Natural killer cell (primary cell): ENCODE measurements at regions not wholly inside any gene's neighbourhood (a gene's known extent, or its start where the extent isn't known, plus 50 kb on each side); places are given as distances from the start of the nearest gene placed in this dataset.

Experiments used
- ATAC-seq, 3 donors: fragments of 150-1000 bp in 2 of 3; fragments of 200-7000 bp in 1 of 3; cut with Tn5 transposase; 1 replicate in 1 of 3; 2 replicates in 2 of 3; pipeline ENCODE4 v1.10.0; 2021; ENCODE audit warnings: mild to moderate bottlenecking in 2 of 3, moderate library complexity in 2 of 3
- DNase-seq, 2 donors: peaks; one replicate each; pipeline versions ENCODE4 v3.0.0 to v3.0.0-alpha.2; 2013 to 2021; ENCODE audit warnings: mixed read lengths in 1 of 2
- H3K27ac ChIP-seq: one replicate; pipeline ENCODE4 v1.5.1; 2013; ENCODE audit warnings: mild to moderate bottlenecking, low read length
- H3K27me3 ChIP-seq: one replicate; pipeline ENCODE4 v1.6.1; 2013; ENCODE audit warnings: low read length; ENCODE audit not compliant: control insufficient read depth, insufficient read depth
- H3K36me3 ChIP-seq: one replicate; pipeline ENCODE4 v1.6.1; 2013; ENCODE audit warnings: low read length; ENCODE audit not compliant: control insufficient read depth, insufficient read depth
- H3K4me1 ChIP-seq: one replicate; pipeline ENCODE4 v1.6.1; 2013; ENCODE audit warnings: low read length; ENCODE audit not compliant: control insufficient read depth, insufficient read depth
- H3K4me3 ChIP-seq: one replicate; pipeline ENCODE4 v1.5.1; 2013; ENCODE audit warnings: low read length
- H3K9me3 ChIP-seq: one replicate; pipeline ENCODE4 v1.6.1; 2013; ENCODE audit warnings: low read length; ENCODE audit not compliant: control insufficient read depth, insufficient read depth
- H3K27ac Mint-ChIP-seq, 2 donors: one replicate each; pipeline ENCODE4 v1.8.0; 2022; ENCODE audit warnings: mild to moderate bottlenecking in 2 of 2, mixed read lengths in 2 of 2, moderate library complexity in 1 of 2
- H3K27me3 Mint-ChIP-seq, 2 donors: one replicate each; pipeline ENCODE4 v1.8.0; 2022; ENCODE audit warnings: low read depth in 2 of 2, mixed read lengths in 2 of 2
- H3K36me3 Mint-ChIP-seq: one replicate; pipeline ENCODE4 v1.8.0; 2022; ENCODE audit warnings: mixed read lengths
- H3K4me1 Mint-ChIP-seq, 2 donors: one replicate each; pipeline ENCODE4 v1.8.0; 2022; ENCODE audit warnings: mixed read lengths in 2 of 2
- H3K4me3 Mint-ChIP-seq: one replicate; pipeline ENCODE4 v1.8.0; 2022; ENCODE audit warnings: mild to moderate bottlenecking, moderate library complexity, mixed read lengths
- H3K9me3 Mint-ChIP-seq, 2 donors: one replicate each; pipeline ENCODE4 v1.8.0; 2022; ENCODE audit warnings: mixed read lengths in 2 of 2
- CTCF ChIP-seq: fragments of 200-600 bp; IDR thresholded peaks from one replicate; pipeline ENCODE4 v1.8.0; 2022; ENCODE audit warnings: antibody characterized with exemption
- WGBS: methylation state at CpG from one replicate; pipeline ENCODE4 v1.1.7; 2013; ENCODE audit warnings: missing lambda C conversion rate; ENCODE audit not compliant: insufficient coverage; 5-methylcytosine and 5-hydroxymethylcytosine counted together
- intact Hi-C: fragments of 100-400 bp; cut with micrococcal nuclease; formaldehyde crosslinking; loops from one replicate; pipeline ENCODE4 v1.14.2; 2022

GRCh38 chr2:61753512-61753911 is 100.3 kb downstream of the FAM161A start:
- no peaks in the 10 kb centered on the region for H3K27me3 ChIP-seq
- no peaks in the 10 kb centered on the region for H3K4me1 ChIP-seq
- Mint-ChIP-seq H3K4me3 (no peak overlapping the region), H3K9me3 (peaks cover 2 to 3% of the 10 kb centered on the region in 2 donors), H3K4me1 (no peaks in the 10 kb centered on the region), H3K27me3 (peaks cover 0 to 11% of the 10 kb centered on the region in 2 donors), H3K27ac (no peak overlapping the region), H3K36me3 (peaks cover 8% of the 10 kb centered on the region)
- no peaks in the 10 kb centered on the region for H3K36me3 ChIP-seq
- no peak overlapping the region for H3K4me3 ChIP-seq
- intact Hi-C loops: no loop called here
- H3K9me3 ChIP-seq: peaks cover 4% of the 10 kb centered on the region
- ATAC-seq (no peak), DNase-seq (no peak)
- TF ChIP-seq CTCF: no peak
- 60% methylated on average over 1 of the region's 1 CpG for WGBS
- no peak overlapping the region for H3K27ac ChIP-seq

GRCh38 chr2:61750624-61751023 is 103.2 kb downstream of the FAM161A start:
- H3K4me3 Mint-ChIP-seq: no peak overlapping the region
- no peak for TF ChIP-seq CTCF
- H3K4me3 ChIP-seq: no peak overlapping the region
- H3K4me1 ChIP-seq: no peaks in the 10 kb centered on the region
- ATAC-seq: no peak
- DNase-seq: no peak
- H3K4me1 Mint-ChIP-seq: no peaks in the 10 kb centered on the region
- peaks cover under 1 to 3% of the 10 kb centered on the region in 2 donors for H3K9me3 Mint-ChIP-seq
- WGBS: 85% methylated on average over 2 of the region's 2 CpGs
- intact Hi-C loops: no loop called here
- H3K36me3 Mint-ChIP-seq: peaks cover 8% of the 10 kb centered on the region
- H3K27ac ChIP-seq: no peak overlapping the region
- H3K27me3 Mint-ChIP-seq: peaks cover 0 to 5% of the 10 kb centered on the region in 2 donors
- H3K27ac Mint-ChIP-seq: no peak overlapping the region
- no peaks in the 10 kb centered on the region for H3K36me3 ChIP-seq
- no peaks in the 10 kb centered on the region for H3K27me3 ChIP-seq
- H3K9me3 ChIP-seq: peaks cover 4% of the 10 kb centered on the region

DNA sequence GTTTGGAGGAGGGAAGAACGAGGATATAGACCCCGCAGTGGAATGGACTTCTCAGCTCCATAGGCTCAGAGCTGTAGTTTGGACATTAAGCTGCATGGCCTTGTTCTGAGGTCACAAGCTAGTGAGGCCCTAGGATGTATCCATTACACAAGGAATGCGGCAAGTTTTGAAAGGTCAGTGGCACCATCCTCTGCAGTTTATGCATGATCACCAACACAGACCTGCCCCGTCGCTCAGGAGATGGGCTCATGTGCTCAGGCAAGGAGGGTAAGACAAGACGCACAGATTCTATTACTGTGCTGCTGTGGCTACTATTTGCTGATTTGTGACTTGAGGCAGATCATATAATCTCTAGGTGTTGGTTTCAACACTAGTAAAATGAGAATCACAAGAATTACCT is 110.9 kb downstream of the FAM161A start:
- H3K9me3 Mint-ChIP-seq: no peaks in the 10 kb centered on the region
- Histone ChIP-seq H3K4me1 (no peaks in the 10 kb centered on the region), H3K9me3 (no peaks in the 10 kb centered on the region), H3K27ac (no peak overlapping the region), H3K4me3 (no peak overlapping the region), H3K36me3 (no peaks in the 10 kb centered on the region), H3K27me3 (no peaks in the 10 kb centered on the region)
- no peak for TF ChIP-seq CTCF
- no peak overlapping the region for H3K4me3 Mint-ChIP-seq
- DNase-seq (no peak), ATAC-seq (peak in 1 of 3 donors; percentile 14)
- WGBS: 95% methylated on average over 6 of the region's 6 CpGs
- H3K36me3 Mint-ChIP-seq: no peaks in the 10 kb centered on the region
- no peaks in the 10 kb centered on the region for H3K4me1 Mint-ChIP-seq
- H3K27ac Mint-ChIP-seq: no peak overlapping the region
- H3K27me3 Mint-ChIP-seq: no peaks in the 10 kb centered on the region
- intact Hi-C loops: no loop called here

- 77% methylated on average over 2 of the region's 3 CpGs for WGBS
- H3K4me1 Mint-ChIP-seq: no peaks in the 10 kb centered on the region
- ATAC-seq (no peak), DNase-seq (no peak)
- Histone ChIP-seq H3K27ac (no peak overlapping the region), H3K9me3 (no peaks in the 10 kb centered on the region), H3K27me3 (no peaks in the 10 kb centered on the region), H3K4me3 (no peak overlapping the region), H3K4me1 (no peaks in the 10 kb centered on the region), H3K36me3 (no peaks in the 10 kb centered on the region)
- intact Hi-C loops: no loop called here
- H3K9me3 Mint-ChIP-seq: no peaks in the 10 kb centered on the region
- H3K27me3 Mint-ChIP-seq: peaks cover 0 to 7% of the 10 kb centered on the region in 2 donors
- no peaks in the 10 kb centered on the region for H3K36me3 Mint-ChIP-seq
- no peak overlapping the region for H3K4me3 Mint-ChIP-seq
- TF ChIP-seq CTCF: no peak
- no peak overlapping the region for H3K27ac Mint-ChIP-seq
These were observed 116.0 kb downstream of the FAM161A start for GRCh38 chr2:61737841-61738240.
